NT2/D1 (cell line): ENCODE measurements at regions not wholly inside any gene's neighbourhood (a gene's known extent, or its start where the extent isn't known, plus 50 kb on each side); places are given as distances from the start of the nearest gene placed in this dataset.

Experiments
- DNase-seq: peaks from one replicate; pipeline ENCODE4 v3.0.0-alpha.2; 2011; ENCODE audit warnings: low read depth, low spot score
- H3K27me3 ChIP-seq: 2 replicates; pipeline ENCODE4 v1.6.0; 2011; ENCODE audit warnings: mild to moderate bottlenecking; ENCODE audit not compliant: insufficient read length, insufficient read depth
- H3K36me3 ChIP-seq: 2 replicates; pipeline ENCODE4 v1.6.1; 2011; ENCODE audit warnings: mild to moderate bottlenecking, low read length, mixed read lengths; ENCODE audit not compliant: insufficient read depth, insufficient read length
- H3K4me1 ChIP-seq: 2 replicates; pipeline ENCODE4 v1.5.1; 2011; ENCODE audit not compliant: insufficient read depth, insufficient read length
- H3K4me3 ChIP-seq: 2 replicates; pipeline ENCODE4 v1.5.1; 2011; ENCODE audit warnings: low read depth; ENCODE audit not compliant: insufficient read length
- H3K9ac ChIP-seq: 2 replicates; pipeline ENCODE4 v1.6.0; 2011; ENCODE audit warnings: low read depth; ENCODE audit not compliant: insufficient read length
- H3K9me3 ChIP-seq: 2 replicates; pipeline ENCODE4 v1.5.1; 2011; ENCODE audit warnings: mild to moderate bottlenecking, low read length; ENCODE audit not compliant: insufficient read depth
- SUZ12 ChIP-seq: IDR thresholded peaks from 2 replicates; pipeline ENCODE4 v1.6.1; 2011; ENCODE audit not compliant: insufficient read length, insufficient read depth; ENCODE audit errors: extremely low read depth
- YY1 ChIP-seq: IDR thresholded peaks from 2 replicates; pipeline ENCODE4 v1.6.1; 2011; ENCODE audit not compliant: insufficient read length, insufficient read depth
- ZNF274 ChIP-seq: IDR thresholded peaks from 2 replicates; pipeline ENCODE4 v1.6.1; 2011; ENCODE audit warnings: mild to moderate bottlenecking, low read depth, low read length

DNA sequence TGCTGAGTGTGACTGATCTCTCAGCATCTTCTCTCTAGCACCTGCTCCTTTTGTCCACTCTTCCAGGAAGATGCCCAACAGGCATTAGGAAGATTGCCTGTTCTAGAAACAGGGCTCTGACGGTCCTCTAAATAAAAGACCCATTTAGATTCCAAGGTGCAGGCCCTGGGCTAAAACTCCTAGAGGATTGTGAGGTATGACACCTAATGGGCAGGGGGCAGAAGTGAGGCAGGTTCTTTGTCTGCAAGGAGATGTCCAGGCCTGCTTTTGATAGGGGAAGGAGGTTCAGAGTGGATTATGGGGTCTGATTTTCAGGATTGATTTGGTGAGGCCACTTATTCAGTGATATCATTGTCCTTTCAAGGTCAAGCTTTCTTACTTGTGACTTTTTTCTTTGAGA is 140.8 kb upstream of the TRPC7 start:
- Histone ChIP-seq H3K9me3 (no peaks in the 10 kb centered on the region), H3K4me1 (no peaks in the 10 kb centered on the region), H3K9ac (no peak overlapping the region), H3K27me3 (no peaks in the 10 kb centered on the region), H3K36me3 (no peaks in the 10 kb centered on the region), H3K4me3 (no peak overlapping the region)
- no peak for DNase-seq
- TF ChIP-seq YY1: no peak
- no peak for TF ChIP-seq ZNF274
- no peak for TF ChIP-seq SUZ12

DNA sequence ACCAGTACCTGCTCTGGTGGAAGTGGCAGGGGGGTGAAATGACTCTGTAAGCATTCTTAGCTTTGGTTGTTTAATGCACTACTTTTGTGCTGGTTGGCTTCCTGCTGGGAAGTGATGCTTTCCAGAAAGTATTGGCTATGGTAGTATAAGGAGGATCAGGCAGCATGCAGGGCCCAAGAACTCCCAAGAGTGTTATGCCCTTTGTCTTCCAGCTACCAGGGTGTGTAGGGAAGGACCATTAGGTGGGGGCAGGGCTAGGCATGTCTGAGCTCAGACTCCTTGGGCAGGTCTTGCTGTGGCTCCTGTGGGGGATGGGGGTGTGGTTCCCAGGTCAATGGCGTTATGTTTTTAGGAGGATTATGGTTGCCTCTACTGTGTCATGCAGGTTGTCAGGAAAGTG is 135.8 kb upstream of the TRPC7 start:
- H3K4me1 ChIP-seq: no peaks in the 10 kb centered on the region
- H3K9me3 ChIP-seq: peaks cover 18% of the 10 kb centered on the region
- no peak overlapping the region for H3K9ac ChIP-seq
- H3K4me3 ChIP-seq: no peak overlapping the region
- H3K27me3 ChIP-seq: no peaks in the 10 kb centered on the region
- H3K36me3 ChIP-seq: no peaks in the 10 kb centered on the region
- no peak for TF ChIP-seq SUZ12
- TF ChIP-seq ZNF274: no peak
- no peak for TF ChIP-seq YY1
- DNase-seq: no peak

DNA sequence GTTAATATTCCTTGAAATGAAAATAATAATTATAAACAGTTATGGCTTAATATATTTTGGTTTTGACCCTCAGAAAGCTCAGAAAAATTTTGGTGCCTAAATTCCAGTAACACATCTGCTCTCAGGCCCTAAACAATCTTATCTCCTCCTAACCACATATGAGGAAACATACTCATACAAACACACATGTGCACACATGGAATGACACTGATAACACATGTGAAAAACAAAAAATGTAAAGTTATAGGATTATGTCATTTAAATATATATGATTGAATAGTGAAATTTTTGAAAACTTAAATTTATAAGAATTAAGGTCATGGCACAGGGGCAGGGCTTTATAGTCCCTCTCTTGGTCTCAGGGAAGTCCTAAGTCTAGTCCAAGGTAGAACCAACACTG is 127.2 kb upstream of the TRPC7 start:
- Histone ChIP-seq H3K27me3 (no peaks in the 10 kb centered on the region), H3K36me3 (no peaks in the 10 kb centered on the region), H3K4me1 (no peaks in the 10 kb centered on the region), H3K4me3 (no peak overlapping the region), H3K9me3 (peaks cover 5% of the 10 kb centered on the region; the same call in 1 of the 2 replicates), H3K9ac (no peak overlapping the region)
- DNase-seq: no peak
- TF ChIP-seq ZNF274 (no peak), SUZ12 (no peak), YY1 (no peak)

DNA sequence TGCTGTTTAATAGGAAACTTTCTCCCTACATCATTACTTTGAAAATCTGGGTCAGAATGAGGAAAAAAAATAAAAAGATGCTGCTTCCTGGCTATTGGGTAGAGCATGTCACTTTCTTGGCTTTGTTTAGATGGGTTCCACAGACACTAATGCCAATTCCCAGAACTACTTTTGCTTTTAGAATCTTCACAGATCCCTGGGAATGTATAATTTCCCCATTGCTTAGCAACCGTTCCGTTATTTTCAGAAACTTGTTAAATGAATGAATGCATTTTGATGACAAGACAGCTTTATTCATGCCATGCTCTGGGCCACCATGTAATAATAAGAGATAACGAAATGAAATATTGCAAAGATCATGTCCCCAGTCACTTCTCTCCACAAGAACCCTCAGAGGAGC is 126.5 kb upstream of the TRPC7 start:
- H3K9me3 ChIP-seq: no peaks in the 10 kb centered on the region
- TF ChIP-seq SUZ12: no peak
- H3K27me3 ChIP-seq: no peaks in the 10 kb centered on the region
- H3K4me1 ChIP-seq: no peaks in the 10 kb centered on the region
- H3K4me3 ChIP-seq: no peak overlapping the region
- no peak for DNase-seq
- no peaks in the 10 kb centered on the region for H3K36me3 ChIP-seq
- no peak overlapping the region for H3K9ac ChIP-seq

DNA sequence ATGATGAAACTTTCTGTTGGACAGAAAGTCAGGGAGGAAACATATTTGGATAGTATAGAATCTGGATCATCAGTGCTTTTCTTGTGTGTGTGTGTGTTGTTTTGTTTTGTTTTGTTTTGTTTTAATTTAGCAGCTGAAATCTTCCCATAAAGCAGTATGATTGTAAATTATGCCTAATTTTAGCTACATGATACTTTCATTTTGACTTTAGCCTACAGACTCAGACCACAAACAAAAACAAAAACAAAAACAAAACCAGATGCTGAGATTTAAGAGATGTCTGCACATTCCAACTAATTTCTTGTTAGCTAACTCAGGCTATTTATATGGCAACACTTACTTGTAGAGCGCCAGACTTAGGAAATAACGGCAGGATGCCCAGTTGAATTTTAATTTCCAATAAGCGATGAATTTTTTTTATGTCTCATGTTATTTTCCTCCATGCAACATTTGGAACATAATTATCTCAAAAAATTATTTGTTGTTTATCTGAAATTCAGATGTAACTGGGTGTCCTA is 119.5 kb upstream of the TRPC7 start:
- Histone ChIP-seq H3K27me3 (no peaks in the 10 kb centered on the region), H3K9me3 (no peaks in the 10 kb centered on the region), H3K36me3 (no peaks in the 10 kb centered on the region), H3K4me3 (no peak overlapping the region), H3K4me1 (no peaks in the 10 kb centered on the region), H3K9ac (no peak overlapping the region)
- DNase-seq: no peak
- TF ChIP-seq ZNF274 (no peak), YY1 (no peak), SUZ12 (no peak)

DNA sequence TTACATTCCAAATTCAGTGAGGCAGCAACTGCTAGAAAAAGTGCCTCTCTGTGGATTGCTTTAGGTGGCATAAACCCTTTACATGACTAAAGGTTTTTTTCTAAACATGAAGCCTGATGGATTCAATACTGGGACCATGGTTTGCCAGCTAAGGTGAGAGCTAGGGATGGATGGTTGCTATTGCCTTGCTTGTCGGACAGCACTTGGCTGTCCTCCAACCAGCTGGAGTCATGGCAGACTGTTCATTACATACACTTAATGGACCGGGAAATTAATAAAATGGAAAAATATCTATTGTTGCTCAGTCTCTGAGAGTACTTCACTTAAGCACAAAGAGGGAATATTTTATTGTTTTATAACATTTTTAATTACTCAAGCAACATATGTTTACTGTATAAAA is 116.9 kb upstream of the TRPC7 start:
- Histone ChIP-seq H3K27me3 (no peaks in the 10 kb centered on the region), H3K4me1 (no peaks in the 10 kb centered on the region), H3K9ac (no peak overlapping the region), H3K36me3 (no peaks in the 10 kb centered on the region), H3K4me3 (no peak overlapping the region), H3K9me3 (no peaks in the 10 kb centered on the region)
- TF ChIP-seq SUZ12 (no peak), YY1 (no peak), ZNF274 (no peak)
- DNase-seq: no peak

DNA sequence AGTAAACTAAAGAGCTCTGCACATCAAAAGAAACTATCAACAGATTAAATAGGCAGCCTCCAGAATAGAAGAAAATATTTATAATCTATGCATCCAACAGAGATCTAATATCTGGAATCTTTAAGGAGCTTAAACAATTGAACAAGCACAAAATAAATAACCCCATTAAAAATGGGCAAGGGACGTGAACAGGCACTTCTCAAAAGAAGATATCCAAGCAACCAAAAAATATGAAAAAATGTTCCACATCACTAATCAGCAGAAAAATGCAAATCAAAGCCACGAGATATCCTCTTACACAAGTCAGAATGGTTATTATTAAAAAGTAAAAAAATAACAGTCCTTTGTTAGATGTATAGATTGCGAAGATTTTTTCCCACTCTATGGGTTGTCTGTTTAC is 109.1 kb upstream of the TRPC7 start:
- TF ChIP-seq SUZ12 (no peak), ZNF274 (no peak), YY1 (no peak)
- Histone ChIP-seq H3K4me1 (no peaks in the 10 kb centered on the region), H3K36me3 (no peaks in the 10 kb centered on the region), H3K4me3 (no peak overlapping the region), H3K27me3 (no peaks in the 10 kb centered on the region), H3K9me3 (no peaks in the 10 kb centered on the region), H3K9ac (no peak overlapping the region)
- DNase-seq: no peak

DNA sequence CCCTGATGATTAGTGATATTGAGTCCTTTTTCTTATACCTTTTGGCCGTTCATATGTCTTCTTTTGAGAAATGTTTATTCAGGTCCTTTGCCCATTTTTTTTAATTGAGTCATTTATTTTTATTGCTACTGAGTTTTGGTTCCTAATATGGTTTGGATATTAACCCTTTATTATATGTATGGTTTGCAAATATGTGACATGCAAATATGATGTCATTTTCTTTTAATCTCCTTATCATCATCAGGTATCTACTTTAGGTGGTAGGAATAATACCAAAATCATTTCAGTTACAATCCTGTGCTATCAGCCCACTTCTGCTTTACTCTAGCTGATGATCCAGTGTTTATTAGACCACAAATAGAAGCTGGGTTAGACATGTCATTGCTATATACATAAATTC is 102.3 kb upstream of the TRPC7 start:
- no peak for DNase-seq
- no peaks in the 10 kb centered on the region for H3K36me3 ChIP-seq
- H3K9me3 ChIP-seq: no peaks in the 10 kb centered on the region
- H3K27me3 ChIP-seq: no peaks in the 10 kb centered on the region
- no peak overlapping the region for H3K4me3 ChIP-seq
- H3K4me1 ChIP-seq: no peaks in the 10 kb centered on the region
- no peak for TF ChIP-seq SUZ12
- no peak for TF ChIP-seq ZNF274
- no peak for TF ChIP-seq YY1
- no peak overlapping the region for H3K9ac ChIP-seq
